Fibroblast of pulmonary artery (primary cell): ENCODE measurements at regions not wholly inside any gene's neighbourhood (a gene's known extent, or its start where the extent isn't known, plus 50 kb on each side); places are given as distances from the start of the nearest gene placed in this dataset.
A peak's percentile ranks its signal among the peaks of the same experiment; 100 is the strongest.

ENCODE experiments used
- DNase-seq: peaks from one replicate; pipeline ENCODE4 v3.0.0-alpha.2; 2010; ENCODE audit warnings: low read depth
- H3K4me3 ChIP-seq: replicated peaks from 2 replicates; pipeline ENCODE4 v1.5.1; 2011; ENCODE audit warnings: low read depth, mild to moderate bottlenecking, control low read depth, low read length, moderate library complexity
- CTCF ChIP-seq: IDR thresholded peaks from 2 replicates; pipeline ENCODE4 v1.5.1; 2011; ENCODE audit warnings: mild to moderate bottlenecking, control low read depth, low read length, inconsistent platforms; ENCODE audit errors: missing control alignments

GRCh38 chr3:187568171-187568570 is 102.0 kb downstream of the SST start:
- no peak for DNase-seq
- H3K4me3 ChIP-seq = no peak overlapping the region
- TF ChIP-seq CTCF = no peak

- DNase-seq = peak; percentile 66
- no peak for TF ChIP-seq CTCF
- H3K4me3 ChIP-seq = no peak overlapping the region
Measured at GRCh38 chr3:187567661-187568121, 102.5 kb downstream of the SST start.

- no peak for TF ChIP-seq CTCF
- DNase-seq = peak; percentile 50
- H3K4me3 ChIP-seq = no peak overlapping the region
Measured at GRCh38 chr3:187567021-187567420, 103.2 kb downstream of the SST start.

- no peak overlapping the region for H3K4me3 ChIP-seq
- no peak for TF ChIP-seq CTCF
- DNase-seq = no peak
Measured at GRCh38 chr3:187565701-187566100, 104.5 kb downstream of the SST start.

- no peak for TF ChIP-seq CTCF
- no peak for DNase-seq
- no peak overlapping the region for H3K4me3 ChIP-seq
Measured at GRCh38 chr3:187558990-187559389, 111.2 kb downstream of the SST start.

GRCh38 chr3:187551416-187551815 is 118.8 kb downstream of the SST start:
- H3K4me3 ChIP-seq = no peak overlapping the region
- no peak for TF ChIP-seq CTCF
- no peak for DNase-seq

- no peak for DNase-seq
- no peak overlapping the region for H3K4me3 ChIP-seq
- no peak for TF ChIP-seq CTCF
Measured at GRCh38 chr3:187550446-187550845, 119.7 kb downstream of the SST start.
